ENCODE measurements at regions not wholly inside any gene's neighbourhood (a gene's known extent, or its start where the extent isn't known, plus 50 kb on each side); places are given as distances from the start of the nearest gene placed in this dataset.

DNA sequence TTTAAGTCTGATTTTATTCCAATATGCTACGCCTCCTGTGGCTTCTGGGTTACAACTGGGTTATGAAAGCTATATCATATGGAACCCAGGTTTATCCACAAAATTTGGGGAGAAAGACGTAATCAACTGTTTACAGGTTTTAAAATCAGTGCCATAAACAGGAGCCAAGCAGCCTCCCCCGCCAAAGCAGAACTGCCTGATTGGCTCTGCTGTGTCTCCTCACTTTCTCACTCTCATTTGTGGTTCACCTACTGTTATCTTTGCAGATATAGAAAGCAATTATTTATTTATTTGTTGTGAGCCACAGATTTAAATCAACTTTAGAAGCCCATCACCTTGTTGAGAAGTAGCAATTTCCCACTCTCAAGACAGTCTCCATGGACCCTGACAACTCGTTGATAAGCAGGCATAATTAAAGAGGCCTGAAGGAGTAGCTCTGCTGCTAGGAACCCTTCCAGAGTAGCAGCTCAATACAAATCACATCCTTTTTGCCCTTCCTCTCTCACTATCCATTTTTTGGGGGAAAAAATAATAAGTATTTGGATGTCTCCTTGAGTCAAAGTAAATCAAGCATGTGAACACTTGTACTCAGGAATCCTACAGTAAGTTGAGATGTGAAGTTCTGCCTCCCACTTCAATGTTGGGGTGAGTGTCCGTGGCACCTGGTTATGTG, 191.0 kb upstream of the CCDC150 start:
- DNase-seq, result no peak

DNA sequence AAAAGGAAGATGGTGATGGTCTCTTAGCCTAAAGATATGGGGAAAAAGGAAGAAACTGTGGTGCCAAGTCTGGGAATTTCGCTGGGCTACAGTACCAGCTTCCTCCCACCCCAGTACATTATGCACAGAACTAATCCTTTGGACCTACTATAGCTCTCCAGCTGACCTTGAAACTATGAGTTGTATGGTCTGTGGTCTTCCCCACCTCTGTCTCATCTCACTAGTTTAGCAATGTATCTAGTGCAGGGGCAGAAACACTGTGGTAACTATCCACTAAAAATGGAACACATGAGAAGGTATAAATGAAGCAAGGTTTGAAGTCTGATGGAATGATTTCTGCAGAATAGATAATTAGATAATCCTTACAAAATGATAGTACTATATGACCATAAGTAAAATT, 190.4 kb upstream of the CCDC150 start:
- no peak for DNase-seq

- no peak for DNase-seq
Measured at GRCh38 chr2:196452758-196453157, 186.8 kb upstream of the CCDC150 start.

DNA sequence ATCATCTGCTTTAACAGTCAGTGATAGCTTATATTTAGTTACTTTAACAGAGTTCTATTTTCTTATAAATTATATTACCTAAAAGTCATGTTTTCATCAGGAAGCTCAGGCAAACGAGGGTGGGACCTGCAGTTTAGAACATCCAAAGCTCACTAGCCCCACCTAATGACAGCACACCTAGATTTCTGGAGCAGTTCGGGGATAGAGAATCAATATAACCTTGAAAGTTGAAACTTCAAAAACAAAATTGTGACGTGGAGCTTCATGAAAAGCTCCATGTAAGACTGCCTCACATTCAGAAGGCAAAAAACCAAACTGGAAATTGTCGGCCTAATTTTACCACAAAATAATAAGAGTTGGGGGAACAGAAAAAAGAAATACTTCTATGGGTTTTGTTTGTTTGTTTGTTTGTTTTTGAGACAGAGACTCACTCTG, 185.9 kb upstream of the CCDC150 start:
- DNase-seq, result no peak

DNA sequence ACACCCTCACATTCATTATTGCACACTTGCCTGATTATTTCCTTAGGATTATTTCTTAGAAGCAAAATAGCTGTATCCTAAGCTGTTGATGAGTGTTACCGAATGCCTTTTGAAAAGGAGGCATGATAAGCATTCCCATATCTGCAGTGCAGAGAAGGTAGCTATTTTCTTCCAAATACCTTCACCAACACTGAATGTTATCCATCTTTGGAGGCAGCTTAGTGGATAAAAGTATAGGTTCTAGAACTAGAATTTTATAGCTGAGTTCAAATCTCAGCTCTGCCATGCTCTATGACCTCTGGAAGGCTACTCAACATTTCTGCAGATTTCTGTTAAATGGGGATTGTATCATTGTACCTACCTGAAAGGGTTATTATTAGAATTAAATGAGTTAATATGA, 185.0 kb upstream of the CCDC150 start:
- no peak for DNase-seq

DNA sequence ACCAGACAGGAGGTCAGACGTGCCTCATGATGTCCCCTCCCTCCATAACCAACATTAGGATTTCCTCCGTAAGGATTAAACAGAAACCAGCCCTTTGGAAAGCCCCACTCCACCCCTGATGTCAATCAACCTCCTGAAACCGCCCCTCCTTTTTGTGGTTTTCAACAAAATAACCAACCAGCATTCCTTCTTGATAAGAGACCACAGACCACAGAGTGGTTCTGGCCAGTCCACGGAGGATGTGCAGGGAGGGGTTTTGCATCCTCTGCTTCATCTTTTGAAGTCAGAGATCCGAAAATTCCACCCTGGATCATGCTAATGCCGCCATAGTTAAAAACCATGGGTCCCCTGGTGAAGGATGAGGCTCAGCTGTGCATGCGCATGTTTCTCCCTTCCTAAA, 180.0 kb upstream of the CCDC150 start:
- no peak for DNase-seq

DNA sequence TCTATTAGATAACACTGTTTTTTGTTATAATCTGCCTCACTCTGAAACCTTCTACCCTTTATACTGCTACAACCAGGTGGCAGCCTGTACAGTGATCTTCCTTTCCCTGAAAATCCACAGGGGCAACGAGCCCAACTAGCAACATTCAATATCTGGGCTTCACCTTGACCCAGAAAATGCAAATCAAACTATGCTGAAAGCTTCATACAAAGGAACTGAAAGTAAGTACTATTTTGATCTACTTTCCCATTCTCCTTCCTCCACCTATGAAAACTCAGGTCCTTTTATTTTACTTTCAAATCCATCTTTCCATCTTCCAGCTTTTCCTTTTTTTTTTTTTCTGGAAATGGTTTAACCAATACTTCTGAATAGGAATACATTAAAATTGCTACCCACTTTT, 175.8 kb upstream of the CCDC150 start:
- DNase-seq, result no peak

GRCh38 chr2:196464311-196464710, 175.2 kb upstream of the CCDC150 start:
- no peak for DNase-seq

DNA sequence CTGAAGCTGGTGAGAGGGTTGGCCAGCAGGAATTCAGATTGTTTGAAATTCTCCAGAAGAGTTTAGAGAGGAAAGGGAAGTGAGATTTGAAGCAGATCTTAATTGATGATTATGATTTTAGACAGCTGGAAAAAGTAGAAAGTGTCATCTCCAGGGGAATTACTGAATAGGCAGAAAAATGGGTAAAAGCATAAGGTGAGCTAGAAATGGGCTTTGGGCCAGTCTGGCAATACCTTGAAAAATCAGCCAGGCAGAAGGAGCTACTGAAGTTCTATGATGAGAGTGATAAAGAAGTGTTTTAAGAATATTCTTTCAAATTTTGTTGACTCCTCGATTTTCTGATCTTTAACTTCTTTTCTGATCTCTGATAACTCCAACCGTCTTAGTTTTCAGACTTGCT, 172.9 kb upstream of the CCDC150 start:
- no peak for DNase-seq

DNA sequence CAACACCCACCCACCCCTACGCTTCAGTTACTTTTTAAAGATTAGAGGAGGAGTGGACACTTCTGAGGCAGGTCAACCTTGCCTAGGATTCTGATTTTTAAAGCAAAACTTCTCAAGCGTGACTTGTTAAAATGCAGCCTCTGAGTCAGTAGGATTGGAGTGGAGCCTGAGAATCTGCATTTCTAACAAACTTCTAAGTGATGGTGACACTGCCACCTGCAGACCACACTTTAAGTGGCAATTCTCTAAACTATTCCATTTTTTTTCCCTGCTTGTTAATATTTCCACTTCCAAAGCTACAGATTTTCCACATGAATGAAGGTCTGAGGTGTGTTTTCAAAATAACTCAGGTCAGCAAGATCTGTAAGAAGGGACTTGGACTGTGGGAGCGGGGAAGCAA, 171.1 kb upstream of the CCDC150 start:
- no peak for DNase-seq

DNA sequence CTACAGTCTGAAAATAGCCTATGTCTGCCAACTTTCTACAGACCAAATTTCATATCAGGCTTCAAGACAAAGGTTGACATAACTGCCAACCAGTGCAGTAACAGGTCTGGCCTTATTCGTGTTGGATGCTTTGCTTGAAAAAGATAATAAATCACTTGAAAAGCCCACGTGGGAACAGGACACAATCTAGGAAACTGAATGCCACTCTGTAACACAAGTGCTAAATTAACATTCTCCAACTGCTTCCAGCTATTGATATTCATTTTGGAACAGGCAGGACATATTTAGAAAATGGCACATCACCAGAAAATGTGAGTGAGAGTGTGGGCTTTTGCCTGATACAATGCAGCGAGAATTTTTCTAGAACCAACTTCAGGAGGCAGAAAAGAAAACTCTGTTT, 165.9 kb upstream of the CCDC150 start:
- no peak for DNase-seq

DNA sequence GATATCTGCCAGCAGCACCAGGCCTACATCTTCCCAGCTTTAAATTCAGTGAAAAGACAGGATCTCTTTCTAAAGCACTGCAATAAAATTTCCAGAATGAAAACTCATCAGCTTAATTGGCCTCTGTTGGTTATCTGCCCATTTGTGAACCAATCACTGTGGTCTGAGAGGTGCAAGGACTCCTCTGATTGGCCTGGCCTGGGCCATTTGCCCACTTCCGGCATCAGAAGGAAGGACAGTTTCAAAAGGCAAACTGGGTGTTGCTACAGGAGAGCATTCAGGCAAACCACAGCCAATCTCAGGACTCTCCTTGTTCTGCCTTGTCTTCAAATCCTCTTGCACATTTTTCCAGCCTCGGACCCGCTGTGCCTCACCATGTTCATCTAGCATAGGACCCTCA, 163.9 kb upstream of the CCDC150 start:
- DNase-seq, result no peak

DNA sequence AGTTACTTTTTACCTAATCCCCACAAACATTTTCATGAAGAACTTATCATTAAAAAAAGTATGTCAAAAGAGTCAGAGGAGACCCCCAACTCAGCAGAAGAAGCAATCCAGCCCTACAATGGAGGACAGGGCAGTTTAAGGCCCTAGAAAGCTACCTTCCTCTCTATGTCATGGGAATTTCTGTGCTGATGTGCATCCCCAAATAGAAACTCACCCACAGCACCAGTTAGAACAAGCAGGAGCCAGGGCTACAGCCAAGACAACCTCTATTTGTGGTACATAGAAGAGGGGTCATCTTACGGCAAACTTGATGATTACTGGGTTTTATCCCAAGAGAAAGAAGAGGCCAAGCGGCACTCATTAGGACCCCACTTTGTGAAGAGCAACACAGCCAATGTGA, 160.9 kb upstream of the CCDC150 start:
- DNase-seq, result no peak

DNA sequence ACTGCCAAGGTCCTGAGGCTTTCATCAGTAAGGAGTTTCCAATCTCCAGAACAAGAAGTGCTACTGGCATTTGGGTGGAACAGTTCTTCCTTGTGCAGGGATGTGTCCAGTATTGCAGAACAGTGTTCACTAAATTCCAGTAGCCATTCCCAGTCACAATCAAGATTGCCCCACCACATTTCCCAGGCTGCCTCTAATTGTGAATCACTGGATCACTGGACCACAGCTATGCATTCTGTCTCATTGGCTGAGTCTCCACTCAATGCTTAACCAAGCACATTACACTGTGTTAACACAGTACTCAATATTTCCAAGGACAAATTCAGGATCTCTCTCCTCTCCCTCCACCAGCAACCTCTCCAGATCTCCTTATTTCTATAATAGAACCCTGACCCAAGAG, 160.2 kb upstream of the CCDC150 start:
- DNase-seq, result no peak

DNA sequence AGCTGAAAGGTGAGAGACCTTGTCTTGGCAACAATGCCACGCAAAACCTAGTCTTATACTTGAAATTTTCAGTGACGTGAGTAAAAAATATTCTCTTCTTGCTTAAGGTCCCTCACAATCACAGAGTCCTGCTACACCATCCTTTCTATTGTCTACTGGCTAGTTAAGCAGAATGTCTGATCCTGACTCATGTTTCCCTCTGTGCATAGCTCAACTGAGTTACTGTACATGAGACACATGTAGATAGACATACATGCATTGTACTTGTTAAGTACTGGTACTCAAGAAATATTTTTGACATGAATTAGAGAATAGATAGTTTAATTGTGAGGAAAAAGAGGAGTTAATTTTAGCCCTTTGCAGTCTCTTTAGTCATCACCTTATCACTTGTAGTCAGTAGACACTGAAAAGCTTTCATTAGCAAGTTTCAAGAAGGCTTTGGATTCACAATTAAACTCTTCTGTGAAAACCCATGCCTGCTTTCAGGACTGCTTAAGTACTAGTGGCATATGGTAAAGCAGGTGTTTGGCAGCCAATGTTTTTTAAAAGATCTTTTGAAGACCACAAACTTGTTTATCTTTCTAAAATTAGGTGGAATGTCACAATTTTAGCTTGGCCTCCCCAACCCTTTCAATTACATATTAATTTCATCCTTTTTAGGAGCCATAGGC, 158.7 kb upstream of the CCDC150 start:
- DNase-seq, result no peak

- DNase-seq, result no peak
Measured at GRCh38 chr2:196481324-196481697, 158.2 kb upstream of the CCDC150 start.

- no peak for DNase-seq
Measured at GRCh38 chr2:196482119-196483065, 157.1 kb upstream of the CCDC150 start.

- DNase-seq, result no peak
Measured at GRCh38 chr2:196486146-196486545, 153.4 kb upstream of the CCDC150 start.

DNA sequence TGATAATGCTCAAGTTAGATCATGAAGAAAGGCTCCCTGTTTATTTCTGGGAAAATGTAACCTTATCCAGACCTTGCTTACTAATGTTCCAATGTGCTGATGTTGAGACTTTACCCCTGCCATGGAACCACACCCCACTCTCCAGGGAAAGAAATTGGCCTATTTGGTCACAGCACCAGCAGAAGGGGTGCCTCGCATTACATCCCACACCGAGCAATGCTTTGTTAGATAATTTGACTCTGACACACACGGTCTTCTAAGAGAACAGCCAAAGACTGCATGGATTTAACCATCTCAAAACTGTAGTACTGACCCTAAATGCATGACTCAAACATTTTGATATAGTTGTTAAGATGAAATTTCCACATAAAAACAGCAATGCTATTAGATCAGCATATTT, 152.1 kb upstream of the CCDC150 start:
- no peak for DNase-seq

DNA sequence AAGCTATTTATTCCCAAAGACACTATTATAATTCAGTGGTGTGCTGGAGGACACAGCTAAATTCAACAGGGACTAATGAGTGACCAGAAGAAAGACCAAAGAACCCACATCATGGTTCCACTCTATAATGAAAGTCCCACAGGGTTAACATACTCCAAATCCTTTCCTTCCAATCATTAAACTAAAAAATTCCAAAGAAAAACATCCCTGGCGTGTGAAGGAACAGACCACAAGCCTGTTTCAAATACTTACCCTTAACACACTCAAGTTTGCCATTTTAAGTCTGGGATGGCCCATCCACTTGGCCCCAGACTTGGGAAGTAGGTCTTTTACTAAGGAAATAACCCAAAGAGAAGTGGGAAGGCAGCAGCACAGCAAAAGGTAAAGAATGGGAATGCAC, 150.1 kb upstream of the CCDC150 start:
- DNase-seq, result no peak

DNA sequence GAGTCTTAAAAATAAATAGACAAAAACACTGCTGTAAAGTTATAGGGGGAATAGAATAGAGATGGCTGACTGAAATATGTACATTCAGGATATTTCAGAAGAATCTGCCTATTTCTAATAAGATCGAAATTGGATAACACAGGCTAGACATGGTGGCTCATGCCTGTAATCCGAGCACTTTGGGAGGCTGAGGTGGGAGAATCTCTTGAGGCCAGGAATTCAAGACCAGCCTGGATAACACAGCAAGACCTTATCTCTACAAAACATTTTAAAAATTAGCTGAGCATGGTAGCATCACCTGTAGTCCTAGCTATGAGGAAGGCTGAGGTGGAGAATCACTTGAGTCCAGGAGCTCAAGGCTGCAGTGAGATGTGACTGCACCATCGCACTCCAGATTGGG, 146.6 kb upstream of the CCDC150 start:
- no peak for DNase-seq

DNA sequence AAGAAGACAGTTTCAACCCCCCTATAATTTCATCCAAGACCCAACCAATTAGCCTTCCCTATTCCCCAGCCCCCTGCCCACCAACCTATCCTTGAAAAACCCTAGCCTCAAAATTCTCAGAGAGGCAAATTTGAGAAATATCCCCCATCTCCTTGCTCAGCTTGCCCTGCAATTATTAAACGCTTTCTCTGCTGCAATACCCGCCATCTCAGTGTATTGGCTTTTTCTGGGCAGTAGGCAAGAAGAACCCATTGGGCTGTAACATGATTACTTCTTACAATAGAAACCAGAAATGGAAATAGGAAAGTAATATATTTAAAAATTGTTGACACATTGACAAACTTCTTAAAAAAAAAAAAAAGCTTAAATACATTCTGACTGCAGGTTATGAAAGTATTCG, 140.6 kb upstream of the CCDC150 start:
- no peak for DNase-seq

- no peak for DNase-seq
Measured at GRCh38 chr2:196499686-196500085, 139.8 kb upstream of the CCDC150 start.

All from NCI-H187 treated with DMSO at 0.1 percent for 48 hours (cell line).